Stimulated activated memory B cell treated with anti-CD40 and anti-IgM and Interleukin-4, amounts not matched to agents 10 μg/mL and 1 μg/mL and 100 μg/mL, for 72 hours (primary cell): ENCODE measurements at regions not wholly inside any gene's neighbourhood (a gene's known extent, or its start where the extent isn't known, plus 50 kb on each side); places are given as distances from the start of the nearest gene placed in this dataset.

Source experiments
- ATAC-seq: fragments of 150-1000 bp; cut with Tn5 transposase; 2 replicates; pipeline ENCODE4 v1.10.0; 2021
- H3K27ac Mint-ChIP-seq: one replicate; pipeline ENCODE4 v1.8.0; 2022; ENCODE audit warnings: mild to moderate bottlenecking, mixed read lengths
- H3K27me3 Mint-ChIP-seq: one replicate; pipeline ENCODE4 v1.8.0; 2022; ENCODE audit warnings: mixed read lengths
- H3K36me3 Mint-ChIP-seq: one replicate; pipeline ENCODE4 v1.8.0; 2022; ENCODE audit warnings: mixed read lengths
- H3K4me1 Mint-ChIP-seq: one replicate; pipeline ENCODE4 v1.8.0; 2022; ENCODE audit warnings: mixed read lengths
- H3K4me3 Mint-ChIP-seq: one replicate; pipeline ENCODE4 v1.8.0; 2022; ENCODE audit warnings: mild to moderate bottlenecking, moderate library complexity, mixed read lengths
- H3K9me3 Mint-ChIP-seq: one replicate; pipeline ENCODE4 v1.8.0; 2022; ENCODE audit warnings: mixed read lengths

- Mint-ChIP-seq H3K27ac (no peak overlapping the region), H3K36me3 (no peaks in the 10 kb centered on the region), H3K9me3 (peaks cover 3% of the 10 kb centered on the region), H3K4me3 (no peak overlapping the region), H3K27me3 (no peaks in the 10 kb centered on the region), H3K4me1 (no peaks in the 10 kb centered on the region)
- no peak for ATAC-seq
These were observed 86.1 kb upstream of the BDNF start for GRCh38 chr11:27786331-27786730.

- H3K36me3 Mint-ChIP-seq, result no peaks in the 10 kb centered on the region
These were observed 83.6 kb upstream of the BDNF start for GRCh38 chr11:27783701-27784355.

GRCh38 chr11:27777033-27777432 lies 76.8 kb upstream of the BDNF start:
- H3K36me3 Mint-ChIP-seq, result no peaks in the 10 kb centered on the region
- H3K9me3 Mint-ChIP-seq, result peaks cover 8% of the 10 kb centered on the region
- H3K27ac Mint-ChIP-seq, result no peak overlapping the region
- no peak for ATAC-seq
- peaks cover 10% of the 10 kb centered on the region for H3K27me3 Mint-ChIP-seq
- no peak overlapping the region for H3K4me3 Mint-ChIP-seq
- H3K4me1 Mint-ChIP-seq, result no peaks in the 10 kb centered on the region

More at GRCh38 chr11:27783701-27784355, 83.6 kb upstream of the BDNF start:
- ATAC-seq, result no peak
- H3K4me1 Mint-ChIP-seq, result no peaks in the 10 kb centered on the region
- H3K27me3 Mint-ChIP-seq, result peaks cover 10% of the 10 kb centered on the region
- H3K27ac Mint-ChIP-seq, result no peak overlapping the region
- H3K4me3 Mint-ChIP-seq, result no peak overlapping the region
- peaks cover 10% of the 10 kb centered on the region for H3K9me3 Mint-ChIP-seq

GRCh38 chr11:27773884-27774283 lies 73.6 kb upstream of the BDNF start:
- H3K27ac Mint-ChIP-seq, result no peak overlapping the region
- H3K36me3 Mint-ChIP-seq, result no peaks in the 10 kb centered on the region
- no peak overlapping the region for H3K4me3 Mint-ChIP-seq
- H3K4me1 Mint-ChIP-seq, result no peaks in the 10 kb centered on the region
- no peak for ATAC-seq
- no peaks in the 10 kb centered on the region for H3K9me3 Mint-ChIP-seq
- H3K27me3 Mint-ChIP-seq, result no peaks in the 10 kb centered on the region

GRCh38 chr11:27771516-27771915 lies 71.3 kb upstream of the BDNF start:
- Mint-ChIP-seq H3K36me3 (no peaks in the 10 kb centered on the region), H3K4me1 (no peaks in the 10 kb centered on the region), H3K27me3 (no peaks in the 10 kb centered on the region), H3K4me3 (no peak overlapping the region), H3K9me3 (no peaks in the 10 kb centered on the region), H3K27ac (no peak overlapping the region)
- ATAC-seq, result no peak

GRCh38 chr11:27770576-27770975 lies 70.3 kb upstream of the BDNF start:
- no peaks in the 10 kb centered on the region for H3K4me1 Mint-ChIP-seq
- H3K27ac Mint-ChIP-seq, result no peak overlapping the region
- no peak for ATAC-seq
- H3K4me3 Mint-ChIP-seq, result no peak overlapping the region
- no peaks in the 10 kb centered on the region for H3K27me3 Mint-ChIP-seq
- H3K9me3 Mint-ChIP-seq, result peaks cover 2% of the 10 kb centered on the region
- no peaks in the 10 kb centered on the region for H3K36me3 Mint-ChIP-seq

- Mint-ChIP-seq H3K4me3 (no peak overlapping the region), H3K9me3 (peaks cover 2% of the 10 kb centered on the region), H3K4me1 (no peaks in the 10 kb centered on the region), H3K36me3 (no peaks in the 10 kb centered on the region), H3K27me3 (no peaks in the 10 kb centered on the region), H3K27ac (no peak overlapping the region)
- no peak for ATAC-seq
These were observed 63.5 kb upstream of the BDNF start for GRCh38 chr11:27763736-27764135.

- H3K4me1 Mint-ChIP-seq, result no peaks in the 10 kb centered on the region
- peaks cover 2% of the 10 kb centered on the region for H3K9me3 Mint-ChIP-seq
- no peaks in the 10 kb centered on the region for H3K36me3 Mint-ChIP-seq
- no peak for ATAC-seq
- H3K27me3 Mint-ChIP-seq, result no peaks in the 10 kb centered on the region
- no peak overlapping the region for H3K4me3 Mint-ChIP-seq
- no peak overlapping the region for H3K27ac Mint-ChIP-seq
These were observed 61.1 kb upstream of the BDNF start for GRCh38 chr11:27761356-27761755.

- ATAC-seq, result no peak
- Mint-ChIP-seq H3K9me3 (no peaks in the 10 kb centered on the region), H3K36me3 (no peaks in the 10 kb centered on the region), H3K27ac (no peak overlapping the region), H3K4me1 (no peaks in the 10 kb centered on the region), H3K27me3 (no peaks in the 10 kb centered on the region), H3K4me3 (no peak overlapping the region)
These were observed 57.7 kb upstream of the BDNF start for GRCh38 chr11:27757953-27758352.

- no peaks in the 10 kb centered on the region for H3K4me1 Mint-ChIP-seq
- no peak overlapping the region for H3K27ac Mint-ChIP-seq
- no peak overlapping the region for H3K4me3 Mint-ChIP-seq
- no peaks in the 10 kb centered on the region for H3K36me3 Mint-ChIP-seq
- no peak for ATAC-seq
- peaks cover 3% of the 10 kb centered on the region for H3K9me3 Mint-ChIP-seq
- H3K27me3 Mint-ChIP-seq, result no peaks in the 10 kb centered on the region
These were observed 54.1 kb upstream of the BDNF start for GRCh38 chr11:27754035-27755017.
